Body of pancreas (tissue), 4 donors: ENCODE measurements at regions not wholly inside any gene's neighbourhood (a gene's known extent, or its start where the extent isn't known, plus 50 kb on each side); places are given as distances from the start of the nearest gene placed in this dataset.

ENCODE experiments used
- CTCF ChIP-seq, 7 experiments: fragments of 450-650 bp in 4 of 7; fragments of 200-600 bp in 3 of 7; sonication (generic) in 3 of 7; IDR thresholded peaks; one replicate each; pipeline ENCODE4 v1.5.1; 2016 to 2019; ENCODE audit warnings: antibody characterized with exemption in 7 of 7
- POLR2A ChIP-seq, 3 donors: fragments of 450-650 bp; IDR thresholded peaks; one replicate each; pipeline ENCODE4 v1.6.1; 2016; ENCODE audit warnings: antibody characterized with exemption in 3 of 3, mild to moderate bottlenecking in 2 of 3

GRCh38 chr18:46412916-46413315, 244.1 kb downstream of the LOXHD1 start:
- no peak for TF ChIP-seq CTCF (IDR thresholded peaks at IDR 0.05)
- no peak for TF ChIP-seq POLR2A (IDR thresholded peaks at IDR 0.05)
